H1 (cell line): ENCODE measurements at regions not wholly inside any gene's neighbourhood (a gene's known extent, or its start where the extent isn't known, plus 50 kb on each side); places are given as distances from the start of the nearest gene placed in this dataset.

Experiments used
- CTCF ChIA-PET: fragments of 300-600 bp; sonication (Branson Sonifier 250); formaldehyde crosslinking; loops from one replicate; lab custom pipeline; 2021; ENCODE audit not compliant: partially characterized antibody; lab: Charles Lee
- POLR2A ChIA-PET: fragments of 300-600 bp; sonication (Branson Sonifier 250); formaldehyde crosslinking; loops from one replicate; lab custom pipeline; 2021; ENCODE audit warnings: inconsistent platforms; ENCODE audit not compliant: partially characterized antibody; lab: Charles Lee
- DNase-seq, 2 experiments: peaks; one replicate each; pipeline versions ENCODE4 v3.0.0 to v3.0.0-alpha.2; 2010 to 2022; ENCODE audit warnings: low spot score in 2 of 2, low read depth in 1 of 2, mixed read lengths in 1 of 2
- FAIRE-seq: peaks from 2 replicates; lab custom pipeline; 2011; peaks lifted over from hg19 to GRCh38; lab: Jason Lieb, UNC
- H2AFZ ChIP-seq: 2 replicates; pipeline ENCODE4 v1.8.1; 2012; ENCODE audit warnings: low read length, inconsistent platforms
- H2AK5ac ChIP-seq: 2 replicates; pipeline ENCODE4 v1.6.1; 2013; ENCODE audit warnings: low read depth, low read length
- H2BK120ac ChIP-seq: replicated peaks from 2 replicates; pipeline ENCODE3; 2013; ENCODE audit warnings: low read depth, low read length, inconsistent platforms
- H2BK12ac ChIP-seq: 2 replicates; pipeline ENCODE4 v1.6.1; 2013; ENCODE audit warnings: low read depth, low read length
- H2BK15ac ChIP-seq: 2 replicates; pipeline ENCODE4 v1.6.1; 2013; ENCODE audit warnings: low read length
- H2BK20ac ChIP-seq: 2 replicates; pipeline ENCODE4 v1.6.1; 2013; ENCODE audit warnings: low read length
- H2BK5ac ChIP-seq: 2 replicates; pipeline ENCODE4 v1.6.1; 2013; ENCODE audit warnings: low read depth, low read length
- H3K14ac ChIP-seq: 2 replicates; pipeline ENCODE4 v1.6.1; 2013; ENCODE audit warnings: inconsistent platforms; ENCODE audit not compliant: insufficient read length
- H3K18ac ChIP-seq: 2 replicates; pipeline ENCODE4 v1.6.1; 2013; ENCODE audit warnings: low read length; ENCODE audit errors: extremely low read depth
- H3K23ac ChIP-seq: 2 replicates; pipeline ENCODE4 v1.6.1; 2013; ENCODE audit warnings: inconsistent platforms; ENCODE audit not compliant: insufficient read length
- H3K23me2 ChIP-seq: 2 replicates; pipeline ENCODE4 v1.6.1; 2013; ENCODE audit warnings: low read depth, low read length
- H3K27ac ChIP-seq: 2 replicates; pipeline ENCODE4 v1.6.1; 2011; ENCODE audit warnings: low read depth, low read length, inconsistent platforms
- H3K27me3 ChIP-seq, 4 experiments: replicated peaks in 1 of 4; 1 replicate in 1 of 4; 2 replicates in 3 of 4; pipeline versions ENCODE4 v1.6.1 to v1.8.1; 2011 to 2013; ENCODE audit warnings: low read length in 3 of 4, mild to moderate bottlenecking in 3 of 4, inconsistent platforms in 2 of 4, mixed read lengths in 2 of 4, moderate library complexity in 1 of 4; ENCODE audit not compliant: control insufficient read depth in 3 of 4, insufficient read depth in 3 of 4; ENCODE audit errors: extremely low read depth in 1 of 4
- H3K36me3 ChIP-seq, 4 experiments: 2 replicates each; pipeline versions ENCODE4 v1.6.1 to v1.8.1; 2011 to 2013; ENCODE audit warnings: mild to moderate bottlenecking in 4 of 4, low read length in 3 of 4, moderate library complexity in 2 of 4, control low read depth in 1 of 4, inconsistent platforms in 1 of 4; ENCODE audit not compliant: insufficient read depth in 4 of 4, control insufficient read depth in 2 of 4
- H3K4ac ChIP-seq: replicated peaks from 2 replicates; pipeline ENCODE3; 2013; ENCODE audit warnings: low read length, low read depth, mixed read lengths, inconsistent platforms; ENCODE audit not compliant: insufficient read length
- H3K4me1 ChIP-seq, 4 experiments: replicated peaks in 1 of 4; 1 replicate in 1 of 4; 2 replicates in 3 of 4; pipeline versions ENCODE4 v1.6.1 to v1.8.1; 2011 to 2013; ENCODE audit warnings: low read length in 3 of 4, inconsistent platforms in 2 of 4, mixed read lengths in 1 of 4; ENCODE audit not compliant: insufficient read depth in 4 of 4, control insufficient read depth in 3 of 4
- H3K4me2 ChIP-seq, 2 experiments: 2 replicates each; pipeline versions ENCODE4 v1.6.1 to v1.8.1; 2011 to 2013; ENCODE audit warnings: low read depth in 2 of 2, low read length in 2 of 2, control low read depth in 1 of 2, inconsistent platforms in 1 of 2, mild to moderate bottlenecking in 1 of 2; ENCODE audit not compliant: insufficient read depth in 1 of 2
- H3K4me3 ChIP-seq, 4 experiments: fragments of 200-600, 300-600 bp in 1 of 4; sonication (generic), shearing (Covaris generic), sonication (Bioruptor Twin) in 1 of 4; 2 replicates each; pipeline versions ENCODE4 v1.5.1 to v1.8.1; 2011 to 2016; ENCODE audit warnings: low read length in 4 of 4, low read depth in 3 of 4, control low read depth in 2 of 4, inconsistent platforms in 2 of 4, mild to moderate bottlenecking in 2 of 4, mixed read lengths in 1 of 4, moderate library complexity in 1 of 4; ENCODE audit not compliant: insufficient read depth in 2 of 4; ENCODE audit errors: extremely low read depth in 1 of 4
- H3K56ac ChIP-seq: replicated peaks from 2 replicates; pipeline ENCODE3; 2013; ENCODE audit warnings: low read depth, mild to moderate bottlenecking, mixed read lengths, low read length, inconsistent platforms; ENCODE audit not compliant: insufficient read length
- H3K79me1 ChIP-seq: 2 replicates; pipeline ENCODE4 v1.6.1; 2013; ENCODE audit warnings: low read depth, low read length, control low read depth
- H3K79me2 ChIP-seq, 2 experiments: 2 replicates each; pipeline versions ENCODE4 v1.6.1 to v1.8.1; 2012 to 2013; ENCODE audit warnings: low read length in 2 of 2, mild to moderate bottlenecking in 2 of 2, inconsistent platforms in 1 of 2; ENCODE audit not compliant: insufficient read depth in 2 of 2, control insufficient read depth in 1 of 2
- H3K9ac ChIP-seq, 4 experiments: replicated peaks in 1 of 4; 1 replicate in 1 of 4; 2 replicates in 3 of 4; pipeline versions ENCODE4 v1.6.1 to v1.8.1; 2011 to 2013; ENCODE audit warnings: low read depth in 3 of 4, low read length in 3 of 4, control low read depth in 2 of 4, mild to moderate bottlenecking in 2 of 4, moderate library complexity in 2 of 4, inconsistent platforms in 1 of 4; ENCODE audit errors: extremely low read depth in 1 of 4
- H3K9me3 ChIP-seq, 2 experiments: 2 replicates each; pipeline versions ENCODE4 v1.6.1 to v1.8.1; 2012 to 2013; ENCODE audit warnings: mild to moderate bottlenecking in 2 of 2, moderate library complexity in 2 of 2, control low read depth in 1 of 2, inconsistent platforms in 1 of 2, low read depth in 1 of 2, low read length in 1 of 2, mixed read lengths in 1 of 2; ENCODE audit not compliant: insufficient read depth in 2 of 2
- H4K20me1 ChIP-seq, 2 experiments: replicated peaks in 1 of 2; 2 replicates each; pipeline versions ENCODE3 to v1.8.1; 2011 to 2013; ENCODE audit warnings: inconsistent platforms in 2 of 2, low read length in 2 of 2, mild to moderate bottlenecking in 1 of 2; ENCODE audit not compliant: insufficient read depth in 2 of 2, control insufficient read depth in 1 of 2
- H4K5ac ChIP-seq: 2 replicates; pipeline ENCODE4 v1.6.1; 2013; ENCODE audit warnings: low read length, low read depth, mixed read lengths, inconsistent platforms; ENCODE audit not compliant: insufficient read length
- H4K8ac ChIP-seq: 2 replicates; pipeline ENCODE4 v1.8.0; 2013; ENCODE audit warnings: mild to moderate bottlenecking, moderate library complexity, low read length, inconsistent platforms; ENCODE audit not compliant: insufficient read depth; ENCODE audit errors: extremely low read depth
- H4K91ac ChIP-seq: replicated peaks from 2 replicates; pipeline ENCODE3; 2013; ENCODE audit warnings: low read length, mixed read lengths, inconsistent platforms; ENCODE audit not compliant: insufficient read length
- CBX8 ChIP-seq: fragments of 300-800, 300-1000 bp; sonication (generic); IDR thresholded peaks from 2 replicates; pipeline ENCODE4 v1.7.1; 2016; ENCODE audit warnings: low read depth, low read length, borderline replicate concordance
- CHD1 ChIP-seq: IDR thresholded peaks from 2 replicates; pipeline ENCODE4 v1.6.1; 2012; ENCODE audit warnings: low read depth, low read length, improper control_type of control experiment
- CREB1 ChIP-seq: IDR thresholded peaks from 2 replicates; pipeline ENCODE4 v1.6.1; 2012; ENCODE audit warnings: inconsistent platforms
- EGR1 ChIP-seq: IDR thresholded peaks from 2 replicates; pipeline ENCODE4 v1.6.1; 2011; ENCODE audit warnings: low read depth, low read length, borderline replicate concordance
- HDAC2 ChIP-seq, 2 experiments: fragments of 300-600 bp in 1 of 2; sonication (generic) in 1 of 2; IDR thresholded peaks; 2 replicates each; pipeline ENCODE4 v1.6.1; 2011 to 2012; ENCODE audit warnings: low read depth in 2 of 2, low read length in 2 of 2, mild to moderate bottlenecking in 2 of 2, moderate library complexity in 2 of 2, borderline replicate concordance in 1 of 2, inconsistent platforms in 1 of 2
- MAFK ChIP-seq: IDR thresholded peaks from 2 replicates; pipeline ENCODE4 v1.6.1; 2012; ENCODE audit warnings: low read depth, mild to moderate bottlenecking, improper control_type of control experiment, low read length
- RBBP5 ChIP-seq: IDR thresholded peaks from 2 replicates; pipeline ENCODE4 v1.7.1; 2012; ENCODE audit warnings: low read depth, mild to moderate bottlenecking, inconsistent platforms, low read length, moderate library complexity, borderline replicate concordance
- SP2 ChIP-seq: IDR thresholded peaks from 2 replicates; pipeline ENCODE4 v1.6.1; 2012; ENCODE audit warnings: mild to moderate bottlenecking, low read length, inconsistent platforms
- TAF7 ChIP-seq: optimal IDR thresholded peaks from 2 replicates; pipeline ENCODE3; 2011; ENCODE audit warnings: low read depth, mild to moderate bottlenecking, inconsistent platforms, low read length, moderate library complexity, borderline replicate concordance
- TCF12 ChIP-seq: IDR thresholded peaks from 2 replicates; pipeline ENCODE4 v1.6.1; 2011; ENCODE audit warnings: low read depth, mild to moderate bottlenecking, low read length
- WGBS, 2 experiments: shearing (Covaris generic) in 1 of 2; methylation state at CpG; one replicate each; pipeline versions ENCODE4 v1.1.6 to v1.1.7; 2013 to 2015; ENCODE audit warnings: low lambda C conversion rate in 2 of 2, mixed read lengths in 2 of 2, inconsistent platforms in 1 of 2, low coverage in 1 of 2, missing lambda C conversion rate in 1 of 2; ENCODE audit not compliant: insufficient replicate concordance in 2 of 2, insufficient coverage in 1 of 2, insufficient read length in 1 of 2; ENCODE audit errors: extremely low coverage in 1 of 2, missing lambda C conversion rate in 1 of 2; 5-methylcytosine and 5-hydroxymethylcytosine counted together
- TF ChIP-seq, protein P1 (sequence below): IDR thresholded peaks from 2 replicates; pipeline ENCODE4 v1.6.1; 2012; ENCODE audit warnings: low read length, inconsistent platforms

DNA sequence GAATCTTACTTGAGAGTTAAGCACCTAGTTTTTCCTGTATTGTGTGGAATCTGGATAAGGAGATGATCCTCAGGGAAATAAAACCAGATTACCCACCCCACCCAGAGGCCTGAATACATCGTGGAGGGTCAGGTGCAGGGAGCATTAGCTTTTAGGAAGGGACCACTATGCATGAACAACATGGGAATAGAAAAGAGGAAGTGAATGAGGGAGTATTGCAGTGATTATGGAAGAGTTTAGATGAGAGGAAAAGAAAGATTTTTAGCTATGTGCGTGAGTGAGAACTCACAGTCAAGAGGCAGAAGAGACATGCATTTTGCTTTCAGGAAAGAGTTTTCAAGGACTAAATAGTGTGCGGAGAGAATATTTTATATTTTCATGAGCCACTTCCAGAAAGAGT lies 222.3 kb upstream of the S100G start:
- no peak overlapping the region for H3K18ac ChIP-seq
- no peaks in the 10 kb centered on the region for H3K79me2 ChIP-seq
- H3K27ac ChIP-seq, result no peak overlapping the region
- H2AK5ac ChIP-seq, result no peak overlapping the region
- no peak overlapping the region for H3K4ac ChIP-seq
- no peak overlapping the region for H4K5ac ChIP-seq
- POLR2A ChIA-PET, result interaction anchor here (1.1 kb wide), 1 partner anchor 256 kb away, joined by 3 read pairs; no protein-coding TSS in a partner anchor
- H2BK20ac ChIP-seq, result no peak overlapping the region
- no peak overlapping the region for H2AFZ ChIP-seq
- H3K14ac ChIP-seq, result no peak overlapping the region
- H3K23me2 ChIP-seq, result no peaks in the 10 kb centered on the region
- H2BK12ac ChIP-seq, result no peak overlapping the region
- H3K27me3 ChIP-seq, result no peaks in the 10 kb centered on the region
- H3K4me3 ChIP-seq, result no peak overlapping the region
- DNase-seq, result no peak
- H2BK15ac ChIP-seq, result no peak overlapping the region
- no peaks in the 10 kb centered on the region for H3K36me3 ChIP-seq
- WGBS, 2 experiments, result 83% methylated on average over 3 of the region's 3 CpGs; no CpG with 5 or more reads in 1 of the 2 experiments
- no peak overlapping the region for H3K56ac ChIP-seq
- H3K4me1 ChIP-seq, result no peaks in the 10 kb centered on the region
- H4K8ac ChIP-seq, result no peak overlapping the region
- FAIRE-seq, result no peak
- H3K23ac ChIP-seq, result no peak overlapping the region
- no peaks in the 10 kb centered on the region for H3K79me1 ChIP-seq
- no peaks in the 10 kb centered on the region for H3K9me3 ChIP-seq
- TF ChIP-seq TAF7 (no peak), SP2 (no peak), HDAC2 (IDR thresholded peaks at IDR 0.05; ENCODE audit: borderline replicate concordance in 1 of 2, low read depth in 2 of 2, low read length in 2 of 2) (no peak), EGR1 (no peak), CBX8 (no peak), CHD1 (no peak), CREB1 (no peak), RBBP5 (no peak), MAFK (no peak), TCF12 (no peak)
- TF ChIP-seq, protein P1, sequence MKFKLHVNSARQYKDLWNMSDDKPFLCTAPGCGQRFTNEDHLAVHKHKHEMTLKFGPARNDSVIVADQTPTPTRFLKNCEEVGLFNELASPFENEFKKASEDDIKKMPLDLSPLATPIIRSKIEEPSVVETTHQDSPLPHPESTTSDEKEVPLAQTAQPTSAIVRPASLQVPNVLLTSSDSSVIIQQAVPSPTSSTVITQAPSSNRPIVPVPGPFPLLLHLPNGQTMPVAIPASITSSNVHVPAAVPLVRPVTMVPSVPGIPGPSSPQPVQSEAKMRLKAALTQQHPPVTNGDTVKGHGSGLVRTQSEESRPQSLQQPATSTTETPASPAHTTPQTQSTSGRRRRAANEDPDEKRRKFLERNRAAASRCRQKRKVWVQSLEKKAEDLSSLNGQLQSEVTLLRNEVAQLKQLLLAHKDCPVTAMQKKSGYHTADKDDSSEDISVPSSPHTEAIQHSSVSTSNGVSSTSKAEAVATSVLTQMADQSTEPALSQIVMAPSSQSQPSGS, result no peak
- H3K4me2 ChIP-seq, result no peak overlapping the region
- no peak overlapping the region for H2BK120ac ChIP-seq
- no peaks in the 10 kb centered on the region for H4K20me1 ChIP-seq
- H4K91ac ChIP-seq, result no peak overlapping the region
- CTCF ChIA-PET, result interaction anchor here (0.7 to 1.2 kb wide), 2 partner anchors 9 to 240 kb away, joined by 3 to 9 read pairs; no protein-coding TSS in a partner anchor
- no peak overlapping the region for H2BK5ac ChIP-seq
- H3K9ac ChIP-seq, result no peak overlapping the region
